ENCODE measurements at regions not wholly inside any gene's neighbourhood (a gene's known extent, or its start where the extent isn't known, plus 50 kb on each side); places are given as distances from the start of the nearest gene placed in this dataset.

GRCh38 chr20:53743607-53744260 is 150.1 kb upstream of the ZNF217 start:
- TF ChIP-seq CTCF (IDR thresholded peaks at IDR 0.05) (no peak), EZH2 (IDR thresholded peaks at IDR 0.05) (no peak)

All from neural progenitor cell (in vitro differentiated cells).